ENCODE measurements at regions not wholly inside any gene's neighbourhood (a gene's known extent, or its start where the extent isn't known, plus 50 kb on each side); places are given as distances from the start of the nearest gene placed in this dataset.
A peak's percentile ranks its signal among the peaks of the same experiment; 100 is the strongest.
"Not testable (repeated sequence)": the region's sequence is repeated elsewhere in the genome, so short reads cannot be mapped to it uniquely, and the experiment has no call there.

GRCh38 chr16:46395391-46395921, 225.7 kb downstream of the SHCBP1 start:
- H3K27me3 Mint-ChIP-seq (ENCODE audit: unreplicated experiment); H3K4me3 Mint-ChIP-seq (ENCODE audit: unreplicated experiment); H3K36me3 Mint-ChIP-seq (ENCODE audit: unreplicated experiment); H3K9me3 Mint-ChIP-seq (ENCODE audit: unreplicated experiment); H3K27ac Mint-ChIP-seq (ENCODE audit: unreplicated experiment); H3K4me1 Mint-ChIP-seq (ENCODE audit: unreplicated experiment): not testable (repeated sequence)
- DNase-seq (ENCODE audit: extremely low spot score, unreplicated experiment) = peak; percentile 86

- not testable (repeated sequence) for H3K4me3 Mint-ChIP-seq (ENCODE audit: unreplicated experiment); DNase-seq (ENCODE audit: extremely low spot score, unreplicated experiment); H3K27me3 Mint-ChIP-seq (ENCODE audit: unreplicated experiment); H3K36me3 Mint-ChIP-seq (ENCODE audit: unreplicated experiment); H3K9me3 Mint-ChIP-seq (ENCODE audit: unreplicated experiment); H3K4me1 Mint-ChIP-seq (ENCODE audit: unreplicated experiment); H3K27ac Mint-ChIP-seq (ENCODE audit: unreplicated experiment)
Observed at GRCh38 chr16:46394963-46395362, 226.2 kb downstream of the SHCBP1 start.

- H3K4me1 Mint-ChIP-seq (ENCODE audit: unreplicated experiment); H3K36me3 Mint-ChIP-seq (ENCODE audit: unreplicated experiment); H3K9me3 Mint-ChIP-seq (ENCODE audit: unreplicated experiment); H3K27me3 Mint-ChIP-seq (ENCODE audit: unreplicated experiment); H3K27ac Mint-ChIP-seq (ENCODE audit: unreplicated experiment); H3K4me3 Mint-ChIP-seq (ENCODE audit: unreplicated experiment): not testable (repeated sequence)
- peak; percentile 85 for DNase-seq (ENCODE audit: extremely low spot score, unreplicated experiment)
Observed at GRCh38 chr16:46394149-46394548, 227.0 kb downstream of the SHCBP1 start.

GRCh38 chr16:46392930-46393722, 228.1 kb downstream of the SHCBP1 start:
- H3K9me3 Mint-ChIP-seq (ENCODE audit: unreplicated experiment); H3K27me3 Mint-ChIP-seq (ENCODE audit: unreplicated experiment); H3K4me1 Mint-ChIP-seq (ENCODE audit: unreplicated experiment); H3K4me3 Mint-ChIP-seq (ENCODE audit: unreplicated experiment); H3K36me3 Mint-ChIP-seq (ENCODE audit: unreplicated experiment); H3K27ac Mint-ChIP-seq (ENCODE audit: unreplicated experiment): not testable (repeated sequence)
- DNase-seq (ENCODE audit: extremely low spot score, unreplicated experiment) = peak; percentile 95

- H3K4me1 Mint-ChIP-seq (ENCODE audit: unreplicated experiment); H3K4me3 Mint-ChIP-seq (ENCODE audit: unreplicated experiment); H3K27ac Mint-ChIP-seq (ENCODE audit: unreplicated experiment); H3K27me3 Mint-ChIP-seq (ENCODE audit: unreplicated experiment); H3K36me3 Mint-ChIP-seq (ENCODE audit: unreplicated experiment); H3K9me3 Mint-ChIP-seq (ENCODE audit: unreplicated experiment): not testable (repeated sequence)
- peak; percentile 96 for DNase-seq (ENCODE audit: extremely low spot score, unreplicated experiment)
Observed at GRCh38 chr16:46390660-46391462, 230.3 kb downstream of the SHCBP1 start.

GRCh38 chr16:46389561-46390041, 231.6 kb downstream of the SHCBP1 start:
- H3K27ac Mint-ChIP-seq (ENCODE audit: unreplicated experiment); H3K36me3 Mint-ChIP-seq (ENCODE audit: unreplicated experiment): not testable (repeated sequence)

GRCh38 chr16:46388939-46389491, 232.2 kb downstream of the SHCBP1 start:
- H3K4me3 Mint-ChIP-seq (ENCODE audit: unreplicated experiment); DNase-seq (ENCODE audit: extremely low spot score, unreplicated experiment); H3K27me3 Mint-ChIP-seq (ENCODE audit: unreplicated experiment); H3K4me1 Mint-ChIP-seq (ENCODE audit: unreplicated experiment); H3K27ac Mint-ChIP-seq (ENCODE audit: unreplicated experiment); H3K36me3 Mint-ChIP-seq (ENCODE audit: unreplicated experiment); H3K9me3 Mint-ChIP-seq (ENCODE audit: unreplicated experiment): not testable (repeated sequence)

More at GRCh38 chr16:46389561-46390041, 231.6 kb downstream of the SHCBP1 start:
- DNase-seq (ENCODE audit: extremely low spot score, unreplicated experiment) = peak; percentile 100
- not testable (repeated sequence) for H3K4me1 Mint-ChIP-seq (ENCODE audit: unreplicated experiment); H3K27me3 Mint-ChIP-seq (ENCODE audit: unreplicated experiment); H3K9me3 Mint-ChIP-seq (ENCODE audit: unreplicated experiment); H3K4me3 Mint-ChIP-seq (ENCODE audit: unreplicated experiment)

GRCh38 chr16:46388354-46388753, 232.8 kb downstream of the SHCBP1 start:
- not testable (repeated sequence) for H3K27me3 Mint-ChIP-seq (ENCODE audit: unreplicated experiment); H3K4me3 Mint-ChIP-seq (ENCODE audit: unreplicated experiment); H3K9me3 Mint-ChIP-seq (ENCODE audit: unreplicated experiment); H3K36me3 Mint-ChIP-seq (ENCODE audit: unreplicated experiment); H3K27ac Mint-ChIP-seq (ENCODE audit: unreplicated experiment); H3K4me1 Mint-ChIP-seq (ENCODE audit: unreplicated experiment); DNase-seq (ENCODE audit: extremely low spot score, unreplicated experiment)

GRCh38 chr16:46387720-46388119, 233.5 kb downstream of the SHCBP1 start:
- H3K27me3 Mint-ChIP-seq (ENCODE audit: unreplicated experiment) = not testable (repeated sequence)

GRCh38 chr16:46386805-46387620, 234.2 kb downstream of the SHCBP1 start:
- peaks cover 11% of the 10 kb centered on the region for H3K9me3 Mint-ChIP-seq (ENCODE audit: unreplicated experiment)

More at GRCh38 chr16:46387720-46388119, 233.5 kb downstream of the SHCBP1 start:
- H3K4me1 Mint-ChIP-seq (ENCODE audit: unreplicated experiment); H3K4me3 Mint-ChIP-seq (ENCODE audit: unreplicated experiment); H3K36me3 Mint-ChIP-seq (ENCODE audit: unreplicated experiment); H3K27ac Mint-ChIP-seq (ENCODE audit: unreplicated experiment): not testable (repeated sequence)
- peaks cover 11% of the 10 kb centered on the region for H3K9me3 Mint-ChIP-seq (ENCODE audit: unreplicated experiment)
- peak; percentile 100 for DNase-seq (ENCODE audit: extremely low spot score, unreplicated experiment)

GRCh38 chr16:46386110-46386771, 234.9 kb downstream of the SHCBP1 start:
- peaks cover 11% of the 10 kb centered on the region for H3K9me3 Mint-ChIP-seq (ENCODE audit: unreplicated experiment)
- DNase-seq (ENCODE audit: extremely low spot score, unreplicated experiment); H3K27me3 Mint-ChIP-seq (ENCODE audit: unreplicated experiment); H3K4me3 Mint-ChIP-seq (ENCODE audit: unreplicated experiment); H3K27ac Mint-ChIP-seq (ENCODE audit: unreplicated experiment); H3K4me1 Mint-ChIP-seq (ENCODE audit: unreplicated experiment); H3K36me3 Mint-ChIP-seq (ENCODE audit: unreplicated experiment): not testable (repeated sequence)

More at GRCh38 chr16:46386805-46387620, 234.2 kb downstream of the SHCBP1 start:
- H3K27me3 Mint-ChIP-seq (ENCODE audit: unreplicated experiment); H3K4me3 Mint-ChIP-seq (ENCODE audit: unreplicated experiment); H3K4me1 Mint-ChIP-seq (ENCODE audit: unreplicated experiment); H3K27ac Mint-ChIP-seq (ENCODE audit: unreplicated experiment); H3K36me3 Mint-ChIP-seq (ENCODE audit: unreplicated experiment): not testable (repeated sequence)
- DNase-seq (ENCODE audit: extremely low spot score, unreplicated experiment) = peak; percentile 96
